ENCODE measurements at regions not wholly inside any gene's neighbourhood (a gene's known extent, or its start where the extent isn't known, plus 50 kb on each side); places are given as distances from the start of the nearest gene placed in this dataset.

DNA sequence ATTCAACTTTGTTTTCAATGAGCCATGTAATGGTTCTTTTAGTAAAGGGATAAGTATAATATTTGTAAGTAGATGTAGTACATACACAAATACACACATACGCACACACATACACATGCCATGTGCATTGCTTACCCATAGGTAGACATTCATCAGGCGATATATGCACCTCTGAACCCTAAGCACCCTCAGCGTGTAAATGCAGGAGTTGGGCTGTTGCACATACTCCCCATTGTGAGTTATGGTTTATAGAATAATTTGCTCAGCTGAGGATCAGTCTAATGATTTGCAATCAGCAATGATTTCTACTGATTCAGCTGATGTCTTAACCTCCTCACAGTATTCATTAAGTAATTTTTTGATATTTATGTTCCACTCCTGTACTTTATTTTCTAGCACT, 217.6 kb upstream of the ETAA1 start:
- Histone ChIP-seq H2AFZ (replicated peaks; ENCODE audit: low read length, poor library complexity) (no peak overlapping the region), H3K27ac (ENCODE audit: insufficient read depth, low read length) (no peak overlapping the region), H2BK120ac (ENCODE audit: low read depth, low read length) (no peak overlapping the region), H3K4me1 (ENCODE audit: control insufficient read depth, insufficient read depth, low read length) (no peaks in the 10 kb centered on the region), H2AK9ac (replicated peaks; ENCODE audit: low read depth, low read length, poor library complexity) (no peak overlapping the region), H2BK15ac (ENCODE audit: low read depth, low read length) (no peak overlapping the region), H3K4ac (ENCODE audit: low read depth, low read length) (no peak overlapping the region), H3K9me1 (ENCODE audit: insufficient read depth, low read length) (no peaks in the 10 kb centered on the region), H3K4me3 (ENCODE audit: insufficient read depth, low read depth, low read length) (no peak overlapping the region), H2BK5ac (ENCODE audit: low read depth, low read length, poor library complexity, severe bottlenecking) (no peak overlapping the region), H3K4me2 (ENCODE audit: low read depth, low read length) (no peak overlapping the region), H4K5ac (ENCODE audit: low read depth, low read length) (no peak overlapping the region), H4K8ac (ENCODE audit: low read depth in 2 of 2, low read length in 2 of 2) (no peak overlapping the region), H3K79me1 (ENCODE audit: low read depth in 1 of 2, low read length in 2 of 2) (no peaks in the 10 kb centered on the region), H3K27me3 (ENCODE audit: control insufficient read depth, insufficient read depth, low read length) (no peaks in the 10 kb centered on the region), H3K23ac (ENCODE audit: low read depth, low read length) (no peak overlapping the region), H4K91ac (ENCODE audit: insufficient read depth, low read depth, low read length) (no peak overlapping the region), H3K56ac (ENCODE audit: extremely low read depth, insufficient read depth, low read length) (no peak overlapping the region), H3K9ac (ENCODE audit: low read depth, low read length) (no peak overlapping the region), H3K18ac (ENCODE audit: low read depth, low read length) (no peak overlapping the region), H4K20me1 (ENCODE audit: insufficient read depth, low read length) (no peaks in the 10 kb centered on the region), H3K36me3 (ENCODE audit: control insufficient read depth, insufficient read depth, low read length) (no peaks in the 10 kb centered on the region), H3K14ac (replicated peaks; ENCODE audit: low read depth, low read length) (no peak overlapping the region), H3K9me3 (ENCODE audit: control insufficient read depth, insufficient read depth, low read length) (no peaks in the 10 kb centered on the region), H2AK5ac (ENCODE audit: low read depth, low read length) (no peak overlapping the region), H2BK20ac (ENCODE audit: low read depth, low read length) (no peak overlapping the region)
- in situ Hi-C loops (cut with MboI; ENCODE audit: low sequenced_read_pairs): no loop called here
- dilution Hi-C loops (cut with HindIII; ENCODE audit: low sequenced_read_pairs, unreplicated experiment): no loop called here
- TF ChIP-seq POLR2A (IDR thresholded peaks at IDR 0.05; ENCODE audit: low read depth, low read length): no peak
- TF ChIP-seq RCOR1 (IDR thresholded peaks at IDR 0.05; ENCODE audit: insufficient replicate concordance, low read length): no peak
- TF ChIP-seq MAZ (IDR thresholded peaks at IDR 0.05; ENCODE audit: borderline replicate concordance, low read depth, low read length): no peak
- TF ChIP-seq RAD21 (IDR thresholded peaks at IDR 0.05; ENCODE audit: low read length): no peak
- TF ChIP-seq SMC3 (IDR thresholded peaks at IDR 0.05; ENCODE audit: low read depth, low read length): no peak
- TF ChIP-seq, protein P1, sequence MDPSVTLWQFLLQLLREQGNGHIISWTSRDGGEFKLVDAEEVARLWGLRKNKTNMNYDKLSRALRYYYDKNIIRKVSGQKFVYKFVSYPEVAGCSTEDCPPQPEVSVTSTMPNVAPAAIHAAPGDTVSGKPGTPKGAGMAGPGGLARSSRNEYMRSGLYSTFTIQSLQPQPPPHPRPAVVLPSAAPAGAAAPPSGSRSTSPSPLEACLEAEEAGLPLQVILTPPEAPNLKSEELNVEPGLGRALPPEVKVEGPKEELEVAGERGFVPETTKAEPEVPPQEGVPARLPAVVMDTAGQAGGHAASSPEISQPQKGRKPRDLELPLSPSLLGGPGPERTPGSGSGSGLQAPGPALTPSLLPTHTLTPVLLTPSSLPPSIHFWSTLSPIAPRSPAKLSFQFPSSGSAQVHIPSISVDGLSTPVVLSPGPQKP (IDR thresholded peaks at IDR 0.05; ENCODE audit: borderline replicate concordance, low read depth, low read length): no peak
- TF ChIP-seq CTCF (conservative IDR thresholded peaks at IDR 0.05; ENCODE audit: low read depth, low read length): no peak
- no peak for TF ChIP-seq MXI1 (IDR thresholded peaks at IDR 0.05; ENCODE audit: borderline replicate concordance, low read depth, low read length)
- TF ChIP-seq, protein P2, sequence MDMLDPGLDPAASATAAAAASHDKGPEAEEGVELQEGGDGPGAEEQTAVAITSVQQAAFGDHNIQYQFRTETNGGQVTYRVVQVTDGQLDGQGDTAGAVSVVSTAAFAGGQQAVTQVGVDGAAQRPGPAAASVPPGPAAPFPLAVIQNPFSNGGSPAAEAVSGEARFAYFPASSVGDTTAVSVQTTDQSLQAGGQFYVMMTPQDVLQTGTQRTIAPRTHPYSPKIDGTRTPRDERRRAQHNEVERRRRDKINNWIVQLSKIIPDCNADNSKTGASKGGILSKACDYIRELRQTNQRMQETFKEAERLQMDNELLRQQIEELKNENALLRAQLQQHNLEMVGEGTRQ (IDR thresholded peaks at IDR 0.05; ENCODE audit: low read depth, low read length): no peak
- no peak for TF ChIP-seq RFX5 (IDR thresholded peaks at IDR 0.05; ENCODE audit: low read depth, low read length)
- no peak for TF ChIP-seq CEBPB (IDR thresholded peaks at IDR 0.05; ENCODE audit: low read depth, low read length)
- TF ChIP-seq FOS (IDR thresholded peaks at IDR 0.05; ENCODE audit: low read depth, low read length): no peak
- intact Hi-C loops (cut with micrococcal nuclease): no loop called here
- POLR2A ChIA-PET (ENCODE audit: unreplicated experiment): no interaction called here
- no peak for ATAC-seq (ENCODE audit: low read depth)
- WGBS, 2 experiments (ENCODE audit: extremely low coverage in 2 of 2, insufficient read length in 1 of 2): no CpG with 5 or more reads among the region's 3 CpGs
- CTCF ChIA-PET: no interaction called here
- no TSS peak for BruUV-seq (replicated peaks)
- no peak for DNase-seq

Data from IMR-90 (cell line).